Mesodermal cell (in vitro differentiated cells): ENCODE measurements at regions not wholly inside any gene's neighbourhood (a gene's known extent, or its start where the extent isn't known, plus 50 kb on each side); places are given as distances from the start of the nearest gene placed in this dataset.

Experiments used
- H3K27ac ChIP-seq: 2 replicates; pipeline ENCODE4 v1.7.0; 2013; ENCODE audit warnings: mild to moderate bottlenecking, low read depth, low read length, moderate library complexity; ENCODE audit not compliant: severe bottlenecking
- H3K36me3 ChIP-seq: 2 replicates; pipeline ENCODE4 v1.7.1; 2013; ENCODE audit warnings: mild to moderate bottlenecking, low read length, moderate library complexity; ENCODE audit not compliant: control insufficient read depth, insufficient read depth
- H3K4me1 ChIP-seq: one replicate; pipeline ENCODE4 v1.7.1; 2013; ENCODE audit warnings: mild to moderate bottlenecking, low read length; ENCODE audit not compliant: insufficient read depth, control insufficient read depth, poor library complexity, severe bottlenecking
- H3K4me3 ChIP-seq: 2 replicates; pipeline ENCODE4 v1.7.0; 2013; ENCODE audit warnings: low read length, control low read depth, mild to moderate bottlenecking; ENCODE audit not compliant: insufficient read depth, poor library complexity, severe bottlenecking; ENCODE audit errors: extremely low read depth
- H3K9me3 ChIP-seq: 2 replicates; pipeline ENCODE4 v1.7.1; 2013; ENCODE audit warnings: mild to moderate bottlenecking, low read length, moderate library complexity; ENCODE audit not compliant: control insufficient read depth
- WGBS, 2 experiments: methylation state at CpG; one replicate each; pipeline ENCODE4 v1.1.5; 2013; ENCODE audit warnings: missing lambda C conversion rate in 2 of 2; ENCODE audit not compliant: insufficient coverage in 2 of 2; 5-methylcytosine and 5-hydroxymethylcytosine counted together

GRCh38 chr17:77722366-77722765, 236.1 kb upstream of the TNRC6C start:
- Histone ChIP-seq H3K27ac (no peak overlapping the region), H3K36me3 (no peaks in the 10 kb centered on the region), H3K4me3 (no peak overlapping the region), H3K9me3 (no peaks in the 10 kb centered on the region), H3K4me1 (no peaks in the 10 kb centered on the region)
- 88 to 98% methylated on average over 5 to 8 of the region's 8 CpGs for WGBS, 2 experiments

DNA sequence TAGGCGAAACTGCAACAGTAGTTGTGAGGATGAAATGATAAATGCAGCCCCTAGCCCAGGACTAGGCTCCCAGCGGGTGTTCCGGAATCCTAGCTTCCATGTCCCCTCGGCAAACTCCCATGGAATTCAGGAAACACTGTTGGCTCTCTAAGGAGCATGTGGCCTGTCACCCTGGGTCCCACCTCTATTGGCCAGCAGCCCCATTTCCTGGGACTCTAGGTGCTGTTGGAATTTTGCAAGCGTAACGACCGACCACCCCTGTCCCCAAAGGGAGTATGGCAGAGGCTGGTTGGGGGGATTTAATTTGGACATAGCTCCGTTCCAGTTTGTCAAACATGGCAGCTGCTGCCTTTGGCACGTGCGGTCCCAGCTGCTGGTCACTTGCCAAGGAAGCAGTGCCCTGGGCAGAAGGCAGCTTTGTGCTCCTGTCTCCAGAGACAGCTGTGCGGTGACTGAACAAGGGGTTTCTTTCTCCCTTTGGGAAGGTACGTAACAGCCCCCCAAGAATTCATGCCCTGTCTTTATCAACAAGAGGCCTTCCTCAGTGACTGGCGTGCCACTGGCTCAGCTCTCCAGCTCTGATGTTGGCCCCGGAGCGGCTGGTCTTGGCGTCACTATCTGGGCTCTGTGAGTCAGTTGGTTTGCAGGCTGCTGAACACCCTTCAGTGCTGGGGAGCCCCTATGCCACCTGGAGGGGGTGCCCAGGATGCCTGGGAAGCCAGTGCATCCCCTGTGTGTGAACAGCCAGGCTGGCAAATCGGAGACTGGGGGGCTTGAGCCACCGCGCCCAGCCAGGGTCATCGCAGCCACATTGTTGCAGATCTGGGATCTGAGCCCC, 235.2 kb upstream of the TNRC6C start:
- Histone ChIP-seq H3K4me3 (no peak overlapping the region), H3K4me1 (no peaks in the 10 kb centered on the region), H3K27ac (no peak overlapping the region), H3K9me3 (no peaks in the 10 kb centered on the region), H3K36me3 (no peaks in the 10 kb centered on the region)
- 91 to 94% methylated on average over 16 to 19 of the region's 20 CpGs for WGBS, 2 experiments

GRCh38 chr17:77723909-77724875, 234.3 kb upstream of the TNRC6C start:
- no peaks in the 10 kb centered on the region for H3K9me3 ChIP-seq
- H3K4me1 ChIP-seq, result no peaks in the 10 kb centered on the region
- no peak overlapping the region for H3K27ac ChIP-seq
- 91 to 94% methylated on average over 21 to 22 of the region's 22 CpGs for WGBS, 2 experiments
- no peak overlapping the region for H3K4me3 ChIP-seq
- H3K36me3 ChIP-seq, result no peaks in the 10 kb centered on the region

DNA sequence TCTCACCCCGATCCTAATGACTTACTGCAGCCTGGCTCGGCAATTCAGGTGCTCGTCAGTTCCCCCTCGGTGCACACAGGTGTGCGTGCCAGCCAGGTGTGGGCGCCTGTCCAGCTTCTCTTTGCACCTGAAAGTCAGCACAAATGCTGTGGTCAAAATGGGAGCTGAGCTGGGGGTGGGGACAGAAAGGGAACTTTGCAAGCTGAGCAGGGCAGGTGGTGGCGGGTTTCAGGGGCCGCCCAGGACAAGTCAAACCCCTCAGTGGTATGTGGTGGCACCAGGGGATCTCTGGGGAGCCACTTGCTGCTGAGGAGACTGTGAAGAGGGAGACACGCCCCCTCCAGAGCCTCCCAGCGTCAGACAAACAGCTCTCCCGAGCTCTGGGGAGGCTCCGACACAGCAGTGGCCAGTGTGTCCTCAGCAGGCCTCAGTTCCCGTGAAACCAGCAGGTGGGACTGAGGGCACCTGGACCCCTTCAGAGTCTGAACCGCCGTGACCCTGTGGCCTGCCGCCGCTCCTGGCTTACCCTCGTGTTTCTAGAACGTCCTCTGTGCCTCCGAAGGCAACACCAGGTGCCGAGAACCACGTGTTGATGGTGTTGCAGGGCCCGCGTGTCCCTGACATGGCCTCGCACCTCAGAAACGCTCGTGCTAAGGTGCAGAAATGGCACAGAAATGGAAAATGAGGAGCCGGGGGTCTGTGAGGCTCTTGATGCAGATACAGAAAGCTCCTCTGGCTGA, 233.5 kb upstream of the TNRC6C start:
- Histone ChIP-seq H3K36me3 (no peaks in the 10 kb centered on the region), H3K4me1 (no peaks in the 10 kb centered on the region)
- WGBS, 2 experiments, result 89 to 90% methylated on average over 26 to 27 of the region's 28 CpGs

GRCh38 chr17:77725846-77726245, 232.7 kb upstream of the TNRC6C start:
- H3K36me3 ChIP-seq, result no peaks in the 10 kb centered on the region
- H3K9me3 ChIP-seq, result no peaks in the 10 kb centered on the region
- H3K27ac ChIP-seq, result no peak overlapping the region
- no peaks in the 10 kb centered on the region for H3K4me1 ChIP-seq
- WGBS, 2 experiments, result 94% methylated on average over 2 to 3 of the region's 5 CpGs
- H3K4me3 ChIP-seq, result no peak overlapping the region

More for the DNA sequence above, 233.5 kb upstream of the TNRC6C start:
- Histone ChIP-seq H3K4me3 (no peak overlapping the region), H3K27ac (no peak overlapping the region), H3K9me3 (no peaks in the 10 kb centered on the region)

DNA sequence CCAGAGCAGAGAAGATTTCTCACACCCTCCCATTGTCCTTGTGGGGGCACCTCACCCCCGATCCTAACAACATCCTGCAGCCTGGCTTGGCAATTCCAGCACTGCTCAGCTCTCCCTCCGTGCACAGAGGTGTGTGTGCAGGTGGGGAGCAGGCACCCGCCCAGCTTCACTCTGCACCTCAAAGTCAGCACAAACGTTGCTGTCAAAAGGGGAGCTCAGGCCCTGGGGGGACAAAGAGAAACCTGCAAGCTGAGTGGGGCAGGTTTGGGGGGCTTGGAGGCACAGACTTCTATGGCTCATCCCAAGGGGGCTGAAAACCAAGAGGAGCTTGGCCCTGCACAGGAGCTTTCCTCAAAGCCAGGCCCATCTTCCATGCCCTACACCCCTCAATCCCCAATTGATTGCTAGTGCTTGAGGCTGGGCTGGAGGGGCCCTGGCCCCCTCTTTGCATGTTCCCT, 231.9 kb upstream of the TNRC6C start:
- 100% methylated on average over 1 to 3 of the region's 4 CpGs for WGBS, 2 experiments
- no peak overlapping the region for H3K27ac ChIP-seq
- H3K36me3 ChIP-seq, result no peaks in the 10 kb centered on the region
- peaks cover under 1% of the 10 kb centered on the region for H3K9me3 ChIP-seq
- H3K4me1 ChIP-seq, result no peaks in the 10 kb centered on the region
- no peak overlapping the region for H3K4me3 ChIP-seq

- peaks cover 6% of the 10 kb centered on the region for H3K9me3 ChIP-seq
- no peaks in the 10 kb centered on the region for H3K4me1 ChIP-seq
- H3K4me3 ChIP-seq, result no peak overlapping the region
- WGBS, 2 experiments, result 88 to 90% methylated on average over 3 to 15 of the region's 17 CpGs
- H3K27ac ChIP-seq, result no peak overlapping the region
- no peaks in the 10 kb centered on the region for H3K36me3 ChIP-seq
Measured at GRCh38 chr17:77727037-77727615, 231.4 kb upstream of the TNRC6C start.

DNA sequence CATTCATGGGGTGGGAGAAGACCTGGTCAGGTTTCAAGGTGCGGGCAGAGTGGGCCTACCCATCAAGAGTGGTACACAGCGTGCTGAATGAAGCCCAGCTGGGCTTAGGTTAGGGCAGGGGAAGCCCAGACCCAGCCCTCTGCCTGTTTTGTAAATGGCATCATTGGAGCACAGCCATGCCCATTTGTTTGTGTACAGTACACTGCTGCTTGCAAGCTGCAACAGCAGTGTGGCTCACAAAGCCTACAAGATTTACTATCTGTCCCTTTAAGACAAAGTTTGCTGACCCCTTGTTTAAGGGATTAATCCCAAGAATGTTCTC, 230.1 kb upstream of the TNRC6C start:
- no peak overlapping the region for H3K4me3 ChIP-seq
- H3K9me3 ChIP-seq, result peaks cover 14% of the 10 kb centered on the region
- H3K27ac ChIP-seq, result no peak overlapping the region
- H3K36me3 ChIP-seq, result no peaks in the 10 kb centered on the region
- H3K4me1 ChIP-seq, result no peaks in the 10 kb centered on the region
- 76 to 80% methylated on average over 2 of the region's 2 CpGs for WGBS, 2 experiments

DNA sequence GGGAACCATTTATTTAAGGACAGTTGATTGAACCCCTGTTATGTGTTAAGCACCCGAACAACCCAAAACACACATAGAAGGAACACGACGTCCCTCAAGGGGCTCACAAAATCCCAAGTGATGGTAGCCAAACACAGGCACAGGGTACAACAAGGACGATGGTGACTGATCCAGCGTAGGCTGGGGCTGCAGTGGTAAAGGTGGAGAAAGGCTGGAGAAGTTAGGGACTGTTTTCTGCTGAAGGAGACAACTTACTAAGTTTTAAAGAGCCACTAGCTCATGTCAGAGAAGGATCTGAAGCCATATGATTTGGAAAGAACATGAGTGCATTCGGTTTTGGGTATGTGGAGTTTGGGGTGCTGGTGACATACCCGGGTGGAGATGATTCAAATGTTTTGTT, 229.6 kb upstream of the TNRC6C start:
- 91 to 93% methylated on average over 7 of the region's 7 CpGs for WGBS, 2 experiments
- no peak overlapping the region for H3K4me3 ChIP-seq

DNA sequence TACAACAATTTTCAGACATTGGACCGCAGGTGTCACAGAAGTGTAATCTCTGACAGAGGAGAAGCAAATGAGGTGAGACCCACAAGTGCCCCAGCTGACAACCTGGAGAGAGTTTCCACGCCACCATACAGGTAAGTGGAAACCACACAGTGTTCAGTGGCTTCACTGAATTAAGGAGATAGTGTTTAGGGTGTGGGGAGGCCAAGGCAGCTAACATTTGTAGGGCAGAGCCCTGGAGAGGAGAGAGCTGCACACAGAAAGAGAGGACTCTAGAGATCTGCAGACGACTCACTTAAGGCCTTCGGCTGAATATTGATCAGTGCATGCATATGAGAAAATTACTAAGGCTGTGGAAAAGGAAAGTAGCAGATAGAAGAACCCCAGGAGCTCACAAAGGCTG, 228.9 kb upstream of the TNRC6C start:
- Histone ChIP-seq H3K4me3 (no peak overlapping the region), H3K9me3 (peaks cover 18% of the 10 kb centered on the region), H3K27ac (no peak overlapping the region), H3K36me3 (no peaks in the 10 kb centered on the region), H3K4me1 (peaks cover 5% of the 10 kb centered on the region)
- WGBS, 2 experiments, result 94 to 95% methylated on average over 4 of the region's 4 CpGs

More for the DNA sequence above, 229.6 kb upstream of the TNRC6C start:
- Histone ChIP-seq H3K27ac (no peak overlapping the region), H3K36me3 (no peaks in the 10 kb centered on the region), H3K4me1 (no peaks in the 10 kb centered on the region), H3K9me3 (peaks cover 18% of the 10 kb centered on the region)
